Vagina (tissue), 2 donors: ENCODE measurements at regions not wholly inside any gene's neighbourhood (a gene's known extent, or its start where the extent isn't known, plus 50 kb on each side); places are given as distances from the start of the nearest gene placed in this dataset.

ENCODE experiments used
- CTCF ChIP-seq, 3 experiments: fragments of 450-650 bp in 2 of 3; fragments of 200-600 bp in 1 of 3; sonication (generic) in 1 of 3; IDR thresholded peaks; one replicate each; pipeline ENCODE4 v1.5.1; 2017 to 2019; ENCODE audit warnings: antibody characterized with exemption in 3 of 3, mild to moderate bottlenecking in 2 of 3, moderate library complexity in 2 of 3
- POLR2AphosphoS5 ChIP-seq, 2 donors: sonication (generic); formaldehyde crosslinking; IDR thresholded peaks; one replicate each; pipeline ENCODE4 v1.9.0; 2017; ENCODE audit warnings: antibody characterized with exemption in 2 of 2, mild to moderate bottlenecking in 2 of 2, low read depth in 1 of 2; ENCODE audit not compliant: insufficient read depth in 1 of 2

DNA sequence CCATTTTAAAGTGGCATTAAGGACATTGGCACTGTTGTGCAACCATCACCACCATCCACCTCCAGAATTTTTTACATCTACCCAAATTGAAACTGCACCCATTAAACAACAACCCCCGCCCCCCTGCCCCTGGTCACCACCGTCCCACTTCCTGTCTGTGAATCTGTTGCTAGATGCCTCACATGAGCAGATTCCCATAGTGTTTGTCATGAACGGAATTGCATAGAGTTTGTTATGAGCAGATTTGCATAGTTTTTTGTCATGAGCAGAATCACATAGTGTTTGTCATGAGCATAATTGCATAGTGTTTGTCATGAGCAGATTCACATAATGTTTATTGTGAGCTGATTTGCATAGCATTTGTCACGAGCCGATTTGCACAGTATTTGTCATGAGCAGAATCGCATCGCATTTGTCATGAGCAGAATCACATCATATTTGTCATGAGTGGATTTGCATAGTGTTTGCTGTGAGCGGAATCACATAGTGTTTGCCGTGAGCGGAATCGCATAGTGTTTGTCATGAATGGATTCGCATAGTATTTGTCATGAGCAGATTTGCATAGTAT is 54.0 kb upstream of the GTF3A start:
- no peak for TF ChIP-seq CTCF (IDR thresholded peaks at IDR 0.05)
- no peak for TF ChIP-seq POLR2AphosphoS5 (IDR thresholded peaks at IDR 0.05; ENCODE audit: insufficient read depth in 1 of 2, low read depth in 1 of 2)
